ENCODE measurements at regions not wholly inside any gene's neighbourhood (a gene's known extent, or its start where the extent isn't known, plus 50 kb on each side); places are given as distances from the start of the nearest gene placed in this dataset.

DNA sequence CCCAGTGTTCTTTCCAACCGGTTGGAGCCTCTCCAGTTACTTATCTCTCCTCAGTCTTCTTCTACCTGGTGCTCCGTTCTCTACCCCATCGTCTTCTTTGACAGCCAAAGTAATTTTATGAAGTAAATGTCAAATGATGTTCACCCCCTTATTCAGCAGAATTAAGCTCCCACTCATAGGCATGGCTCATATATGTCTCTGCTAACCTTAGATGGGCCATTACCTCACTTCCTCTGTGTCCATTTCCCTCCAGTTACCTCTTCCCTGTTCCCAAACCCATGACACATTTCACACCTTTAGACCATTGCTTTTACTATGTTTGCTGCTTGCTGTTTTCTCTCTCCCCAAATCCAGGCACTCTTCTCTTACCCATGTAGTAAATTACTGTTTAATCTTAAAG is 607.0 kb downstream of the RNF144A start (continued):
- TF ChIP-seq, protein P1, sequence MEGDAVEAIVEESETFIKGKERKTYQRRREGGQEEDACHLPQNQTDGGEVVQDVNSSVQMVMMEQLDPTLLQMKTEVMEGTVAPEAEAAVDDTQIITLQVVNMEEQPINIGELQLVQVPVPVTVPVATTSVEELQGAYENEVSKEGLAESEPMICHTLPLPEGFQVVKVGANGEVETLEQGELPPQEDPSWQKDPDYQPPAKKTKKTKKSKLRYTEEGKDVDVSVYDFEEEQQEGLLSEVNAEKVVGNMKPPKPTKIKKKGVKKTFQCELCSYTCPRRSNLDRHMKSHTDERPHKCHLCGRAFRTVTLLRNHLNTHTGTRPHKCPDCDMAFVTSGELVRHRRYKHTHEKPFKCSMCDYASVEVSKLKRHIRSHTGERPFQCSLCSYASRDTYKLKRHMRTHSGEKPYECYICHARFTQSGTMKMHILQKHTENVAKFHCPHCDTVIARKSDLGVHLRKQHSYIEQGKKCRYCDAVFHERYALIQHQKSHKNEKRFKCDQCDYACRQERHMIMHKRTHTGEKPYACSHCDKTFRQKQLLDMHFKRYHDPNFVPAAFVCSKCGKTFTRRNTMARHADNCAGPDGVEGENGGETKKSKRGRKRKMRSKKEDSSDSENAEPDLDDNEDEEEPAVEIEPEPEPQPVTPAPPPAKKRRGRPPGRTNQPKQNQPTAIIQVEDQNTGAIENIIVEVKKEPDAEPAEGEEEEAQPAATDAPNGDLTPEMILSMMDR (tag by site-specific recombination; IDR thresholded peaks at IDR 0.05), result no peak
- TF ChIP-seq ZNF548 (tag by site-specific recombination; IDR thresholded peaks at IDR 0.05) (no peak), ZNF791 (tag by site-specific recombination; IDR thresholded peaks at IDR 0.05) (no peak), ZNF391 (tag by site-specific recombination; IDR thresholded peaks at IDR 0.05; ENCODE audit: borderline replicate concordance, low read depth) (no peak), ZNF211 (tag by site-specific recombination; IDR thresholded peaks at IDR 0.05; ENCODE audit: low read depth) (no peak)
- TF ChIP-seq, protein P2, sequence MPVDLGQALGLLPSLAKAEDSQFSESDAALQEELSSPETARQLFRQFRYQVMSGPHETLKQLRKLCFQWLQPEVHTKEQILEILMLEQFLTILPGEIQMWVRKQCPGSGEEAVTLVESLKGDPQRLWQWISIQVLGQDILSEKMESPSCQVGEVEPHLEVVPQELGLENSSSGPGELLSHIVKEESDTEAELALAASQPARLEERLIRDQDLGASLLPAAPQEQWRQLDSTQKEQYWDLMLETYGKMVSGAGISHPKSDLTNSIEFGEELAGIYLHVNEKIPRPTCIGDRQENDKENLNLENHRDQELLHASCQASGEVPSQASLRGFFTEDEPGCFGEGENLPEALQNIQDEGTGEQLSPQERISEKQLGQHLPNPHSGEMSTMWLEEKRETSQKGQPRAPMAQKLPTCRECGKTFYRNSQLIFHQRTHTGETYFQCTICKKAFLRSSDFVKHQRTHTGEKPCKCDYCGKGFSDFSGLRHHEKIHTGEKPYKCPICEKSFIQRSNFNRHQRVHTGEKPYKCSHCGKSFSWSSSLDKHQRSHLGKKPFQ (tag by site-specific recombination; IDR thresholded peaks at IDR 0.05), result no peak

DNA sequence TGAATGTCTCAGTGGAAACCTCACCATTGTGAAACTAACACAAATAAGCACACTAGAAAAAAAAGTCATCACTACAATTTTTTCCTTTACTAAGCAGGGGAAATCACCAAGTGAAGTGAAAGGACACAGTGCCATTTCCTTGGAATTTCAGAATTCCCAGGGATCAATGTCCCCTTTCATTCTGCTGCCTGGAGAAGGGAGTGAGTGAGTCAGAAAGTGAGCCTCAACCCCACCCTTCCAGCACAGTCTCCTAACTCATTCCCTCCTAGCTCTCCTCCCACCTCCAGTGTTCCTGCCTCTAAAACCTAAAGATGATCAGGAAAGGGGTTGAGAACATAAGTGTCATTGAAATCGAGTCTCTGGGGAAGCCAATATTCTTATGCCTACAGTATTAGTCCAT is 608.5 kb downstream of the RNF144A start:
- no peak overlapping the region for H3K4me3 ChIP-seq (ENCODE audit: low read depth, low read length)
- POLR2A ChIA-PET, result no interaction called here
- H3K4me1 ChIP-seq (ENCODE audit: control insufficient read depth, insufficient read depth, low read length), result no peaks in the 10 kb centered on the region
- CTCF ChIA-PET, result no interaction called here
- no peak overlapping the region for H3K27ac ChIP-seq (ENCODE audit: extremely low read depth, low read depth, low read length)
- TF ChIP-seq, protein P3, sequence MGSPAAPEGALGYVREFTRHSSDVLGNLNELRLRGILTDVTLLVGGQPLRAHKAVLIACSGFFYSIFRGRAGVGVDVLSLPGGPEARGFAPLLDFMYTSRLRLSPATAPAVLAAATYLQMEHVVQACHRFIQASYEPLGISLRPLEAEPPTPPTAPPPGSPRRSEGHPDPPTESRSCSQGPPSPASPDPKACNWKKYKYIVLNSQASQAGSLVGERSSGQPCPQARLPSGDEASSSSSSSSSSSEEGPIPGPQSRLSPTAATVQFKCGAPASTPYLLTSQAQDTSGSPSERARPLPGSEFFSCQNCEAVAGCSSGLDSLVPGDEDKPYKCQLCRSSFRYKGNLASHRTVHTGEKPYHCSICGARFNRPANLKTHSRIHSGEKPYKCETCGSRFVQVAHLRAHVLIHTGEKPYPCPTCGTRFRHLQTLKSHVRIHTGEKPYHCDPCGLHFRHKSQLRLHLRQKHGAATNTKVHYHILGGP (tag by site-specific recombination; IDR thresholded peaks at IDR 0.05), result no peak
- no peak for TF ChIP-seq ZNF354C (tag by site-specific recombination; IDR thresholded peaks at IDR 0.05; ENCODE audit: borderline replicate concordance, low read depth)
- H3K9me3 ChIP-seq (ENCODE audit: control insufficient read depth, insufficient read depth, low read depth, low read length), result no peaks in the 10 kb centered on the region
- no peaks in the 10 kb centered on the region for H3K36me3 ChIP-seq (ENCODE audit: control insufficient read depth in 2 of 2, insufficient read depth in 1 of 2, low read length in 2 of 2)

DNA sequence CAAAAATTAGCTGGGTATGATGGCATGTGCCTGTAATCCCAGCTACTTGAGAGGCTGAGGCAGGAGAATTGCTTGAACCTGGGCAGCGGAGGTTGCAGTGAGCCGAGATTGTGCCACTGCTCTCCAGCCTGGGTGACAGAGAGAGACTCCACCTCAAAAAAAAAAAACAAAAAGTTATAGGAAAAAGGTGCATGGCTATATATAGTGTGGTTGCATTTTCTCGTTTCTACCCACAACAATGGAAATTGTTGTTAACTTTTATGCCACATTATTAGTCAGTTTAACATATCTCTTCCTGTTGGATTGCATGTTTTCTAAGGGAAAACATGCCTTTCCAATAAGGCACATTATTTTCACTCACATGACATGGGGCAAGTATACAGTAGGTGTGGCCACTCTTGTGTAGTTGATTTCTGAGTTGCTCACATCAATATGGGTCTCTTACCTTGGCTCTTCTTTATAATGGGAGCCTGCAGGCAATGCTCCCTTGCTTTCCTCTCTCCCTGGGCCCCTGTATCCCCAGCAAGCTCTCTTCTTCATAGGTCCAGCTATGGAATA is 610.0 kb downstream of the RNF144A start:
- Histone ChIP-seq H3K4me3 (ENCODE audit: low read depth, low read length) (no peak overlapping the region), H3K4me1 (ENCODE audit: control insufficient read depth, insufficient read depth, low read length) (no peaks in the 10 kb centered on the region), H3K9me3 (ENCODE audit: control insufficient read depth, insufficient read depth, low read depth, low read length) (no peaks in the 10 kb centered on the region), H3K36me3 (ENCODE audit: control insufficient read depth in 2 of 2, insufficient read depth in 1 of 2, low read length in 2 of 2) (no peaks in the 10 kb centered on the region), H3K27ac (ENCODE audit: extremely low read depth, low read depth, low read length) (no peak overlapping the region)
- TF ChIP-seq ZNF146 (tag by site-specific recombination; IDR thresholded peaks at IDR 0.05) (no peak), GFI1B (tag by site-specific recombination; IDR thresholded peaks at IDR 0.05) (no peak), ZNF426 (tag by site-specific recombination; IDR thresholded peaks at IDR 0.05) (no peak), ZNF571 (tag by site-specific recombination; IDR thresholded peaks at IDR 0.05) (no peak), ZBTB1 (tag by site-specific recombination; IDR thresholded peaks at IDR 0.05) (no peak), ZNF223 (tag by site-specific recombination; IDR thresholded peaks at IDR 0.05) (no peak), ZNF366 (tag by site-specific recombination; conservative IDR thresholded peaks at IDR 0.05) (no peak), BCL11B (tag by site-specific recombination; IDR thresholded peaks at IDR 0.05; ENCODE audit: low read depth) (no peak)
- TF ChIP-seq, protein P4, sequence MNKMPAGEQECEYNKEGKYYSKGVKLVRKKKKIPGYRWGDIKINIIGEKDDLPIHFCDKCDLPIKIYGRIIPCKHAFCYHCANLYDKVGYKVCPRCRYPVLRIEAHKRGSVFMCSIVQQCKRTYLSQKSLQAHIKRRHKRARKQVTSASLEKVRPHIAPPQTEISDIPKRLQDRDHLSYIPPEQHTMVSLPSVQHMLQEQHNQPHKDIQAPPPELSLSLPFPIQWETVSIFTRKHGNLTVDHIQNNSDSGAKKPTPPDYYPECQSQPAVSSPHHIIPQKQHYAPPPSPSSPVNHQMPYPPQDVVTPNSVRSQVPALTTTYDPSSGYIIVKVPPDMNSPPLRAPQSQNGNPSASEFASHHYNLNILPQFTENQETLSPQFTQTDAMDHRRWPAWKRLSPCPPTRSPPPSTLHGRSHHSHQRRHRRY (tag by site-specific recombination; IDR thresholded peaks at IDR 0.05), result no peak
- TF ChIP-seq, protein P5, sequence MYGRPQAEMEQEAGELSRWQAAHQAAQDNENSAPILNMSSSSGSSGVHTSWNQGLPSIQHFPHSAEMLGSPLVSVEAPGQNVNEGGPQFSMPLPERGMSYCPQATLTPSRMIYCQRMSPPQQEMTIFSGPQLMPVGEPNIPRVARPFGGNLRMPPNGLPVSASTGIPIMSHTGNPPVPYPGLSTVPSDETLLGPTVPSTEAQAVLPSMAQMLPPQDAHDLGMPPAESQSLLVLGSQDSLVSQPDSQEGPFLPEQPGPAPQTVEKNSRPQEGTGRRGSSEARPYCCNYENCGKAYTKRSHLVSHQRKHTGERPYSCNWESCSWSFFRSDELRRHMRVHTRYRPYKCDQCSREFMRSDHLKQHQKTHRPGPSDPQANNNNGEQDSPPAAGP (tag by site-specific recombination; IDR thresholded peaks at IDR 0.05), result no peak
- POLR2A ChIA-PET, result no interaction called here
- CTCF ChIA-PET, result no interaction called here
